DND-41 (cell line): ENCODE measurements at regions not wholly inside any gene's neighbourhood (a gene's known extent, or its start where the extent isn't known, plus 50 kb on each side); places are given as distances from the start of the nearest gene placed in this dataset.
"Not testable (repeated sequence)": the region's sequence is repeated elsewhere in the genome, so short reads cannot be mapped to it uniquely, and the experiment has no call there.

ENCODE experiments used
- ATAC-seq: fragments of 200-7000 bp; cut with Tn5 transposase; 3 replicates; pipeline ENCODE4 v1.9.1; 2021; ENCODE audit warnings: low read depth; ENCODE audit not compliant: insufficient read depth
- DNase-seq: peaks from one replicate; pipeline ENCODE4 v3.0.0-alpha.2; 2020
- H2AFZ ChIP-seq: 2 replicates; pipeline ENCODE4 v1.6.0; 2012; ENCODE audit warnings: low read depth, low read length
- H3K27ac ChIP-seq: 2 replicates; pipeline ENCODE4 v1.5.1; 2012; ENCODE audit warnings: low read length, inconsistent platforms
- H3K27me3 ChIP-seq: fragments of 200-600 bp; sonication (generic); 2 replicates; pipeline ENCODE4 v1.6.0; 2012; ENCODE audit warnings: low read length, mild to moderate bottlenecking, inconsistent platforms; ENCODE audit not compliant: insufficient read depth, poor library complexity
- H3K36me3 ChIP-seq: 2 replicates; pipeline ENCODE4 v1.5.1; 2012; ENCODE audit warnings: low read length, inconsistent platforms; ENCODE audit not compliant: insufficient read depth
- H3K4me1 ChIP-seq: 2 replicates; pipeline ENCODE4 v1.5.1; 2012; ENCODE audit warnings: mild to moderate bottlenecking, low read length; ENCODE audit not compliant: insufficient read depth
- H3K4me2 ChIP-seq: 2 replicates; pipeline ENCODE4 v1.6.0; 2012; ENCODE audit warnings: mild to moderate bottlenecking, moderate library complexity, low read length, inconsistent platforms; ENCODE audit not compliant: insufficient read depth
- H3K4me3 ChIP-seq, 2 experiments: fragments of 200-600 bp in 1 of 2; shearing (Covaris generic) in 1 of 2; 2 replicates each; pipeline ENCODE4 v1.5.1; 2012 to 2016; ENCODE audit warnings: inconsistent platforms in 2 of 2, low read length in 2 of 2, mild to moderate bottlenecking in 2 of 2, low read depth in 1 of 2, moderate library complexity in 1 of 2
- H3K79me2 ChIP-seq: 2 replicates; pipeline ENCODE4 v1.6.0; 2012; ENCODE audit warnings: low read length, inconsistent platforms; ENCODE audit not compliant: insufficient read depth
- H3K9ac ChIP-seq: 2 replicates; pipeline ENCODE4 v1.6.0; 2012; ENCODE audit warnings: low read depth, mild to moderate bottlenecking, inconsistent platforms, low read length, moderate library complexity
- H3K9me3 ChIP-seq: 2 replicates; pipeline ENCODE4 v1.5.1; 2012; ENCODE audit warnings: low read length, moderate library complexity, mild to moderate bottlenecking, inconsistent platforms; ENCODE audit not compliant: insufficient read depth, severe bottlenecking
- H4K20me1 ChIP-seq: 2 replicates; pipeline ENCODE4 v1.6.0; 2012; ENCODE audit warnings: low read length; ENCODE audit not compliant: insufficient read depth
- EZH2 ChIP-seq: IDR thresholded peaks from 3 replicates; pipeline ENCODE4 v1.6.1; 2012; ENCODE audit warnings: borderline replicate concordance, low read depth, mild to moderate bottlenecking, moderate library complexity, low read length, inconsistent platforms; ENCODE audit not compliant: severe bottlenecking
- TF ChIP-seq, protein P1 (sequence below): IDR thresholded peaks from 2 replicates; pipeline ENCODE4 v1.5.1; 2012; ENCODE audit warnings: borderline replicate concordance, low read length, moderate library complexity, mild to moderate bottlenecking; ENCODE audit not compliant: poor library complexity, severe bottlenecking; ENCODE audit errors: extremely low read depth

DNA sequence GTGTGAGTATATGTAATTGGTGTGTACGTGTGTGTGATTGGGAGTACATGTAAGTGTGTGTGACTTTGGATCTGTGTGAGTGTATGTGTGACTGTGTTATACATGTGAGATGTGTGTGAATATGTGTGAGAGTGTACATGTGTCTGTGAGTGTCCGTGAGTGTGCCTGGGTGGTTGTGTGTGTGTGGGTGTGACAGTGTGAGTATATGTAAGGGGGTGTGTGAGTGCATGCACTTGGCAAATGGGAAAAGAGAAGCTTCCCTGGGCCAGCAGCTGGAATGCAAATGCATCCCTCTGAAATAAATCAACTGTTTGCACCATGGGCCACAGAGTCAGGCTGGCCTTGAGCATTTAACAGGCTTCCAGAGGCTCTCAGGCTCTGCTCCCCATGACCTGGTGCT is 63.6 kb downstream of the MINAR1 start:
- TF ChIP-seq EZH2 = no peak
- TF ChIP-seq, protein P1, sequence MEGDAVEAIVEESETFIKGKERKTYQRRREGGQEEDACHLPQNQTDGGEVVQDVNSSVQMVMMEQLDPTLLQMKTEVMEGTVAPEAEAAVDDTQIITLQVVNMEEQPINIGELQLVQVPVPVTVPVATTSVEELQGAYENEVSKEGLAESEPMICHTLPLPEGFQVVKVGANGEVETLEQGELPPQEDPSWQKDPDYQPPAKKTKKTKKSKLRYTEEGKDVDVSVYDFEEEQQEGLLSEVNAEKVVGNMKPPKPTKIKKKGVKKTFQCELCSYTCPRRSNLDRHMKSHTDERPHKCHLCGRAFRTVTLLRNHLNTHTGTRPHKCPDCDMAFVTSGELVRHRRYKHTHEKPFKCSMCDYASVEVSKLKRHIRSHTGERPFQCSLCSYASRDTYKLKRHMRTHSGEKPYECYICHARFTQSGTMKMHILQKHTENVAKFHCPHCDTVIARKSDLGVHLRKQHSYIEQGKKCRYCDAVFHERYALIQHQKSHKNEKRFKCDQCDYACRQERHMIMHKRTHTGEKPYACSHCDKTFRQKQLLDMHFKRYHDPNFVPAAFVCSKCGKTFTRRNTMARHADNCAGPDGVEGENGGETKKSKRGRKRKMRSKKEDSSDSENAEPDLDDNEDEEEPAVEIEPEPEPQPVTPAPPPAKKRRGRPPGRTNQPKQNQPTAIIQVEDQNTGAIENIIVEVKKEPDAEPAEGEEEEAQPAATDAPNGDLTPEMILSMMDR = no peak
- H3K9ac ChIP-seq = no peak overlapping the region
- no peaks in the 10 kb centered on the region for H3K79me2 ChIP-seq
- H3K9me3 ChIP-seq = no peaks in the 10 kb centered on the region
- no peaks in the 10 kb centered on the region for H3K4me1 ChIP-seq
- H2AFZ ChIP-seq = no peak overlapping the region
- no peak overlapping the region for H3K4me2 ChIP-seq
- no peak overlapping the region for H3K4me3 ChIP-seq
- ATAC-seq = no peak
- H3K27me3 ChIP-seq = no peaks in the 10 kb centered on the region
- no peak overlapping the region for H3K27ac ChIP-seq
- H3K36me3 ChIP-seq = no peaks in the 10 kb centered on the region
- H4K20me1 ChIP-seq = no peaks in the 10 kb centered on the region
- no peak for DNase-seq

DNA sequence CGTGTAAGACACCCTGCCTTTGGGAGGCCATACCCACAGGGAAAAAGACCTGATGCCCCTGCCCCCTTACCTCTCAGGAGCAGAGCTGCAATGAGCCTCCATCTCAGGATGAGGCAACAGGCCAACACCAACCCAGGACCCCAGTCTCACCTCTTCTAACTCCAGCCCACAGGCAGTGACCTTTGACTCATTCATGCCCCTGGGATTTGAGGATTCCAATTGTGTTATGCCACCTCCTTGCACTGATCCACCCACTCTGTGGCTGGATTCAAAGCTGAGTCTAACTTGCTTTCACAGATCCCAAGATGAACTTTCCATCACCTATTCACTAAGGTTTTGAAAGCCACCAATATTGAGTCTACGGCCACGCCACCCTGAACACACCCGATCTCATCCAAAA is 64.7 kb downstream of the MINAR1 start:
- Histone ChIP-seq H3K9ac (no peak overlapping the region), H2AFZ (no peak overlapping the region), H4K20me1 (no peaks in the 10 kb centered on the region), H3K27me3 (no peaks in the 10 kb centered on the region), H3K4me3 (no peak overlapping the region), H3K4me1 (no peaks in the 10 kb centered on the region), H3K4me2 (no peak overlapping the region), H3K36me3 (no peaks in the 10 kb centered on the region), H3K79me2 (no peaks in the 10 kb centered on the region), H3K27ac (no peak overlapping the region), H3K9me3 (no peaks in the 10 kb centered on the region)
- DNase-seq = no peak
- no peak for ATAC-seq
- TF ChIP-seq EZH2 = no peak
- TF ChIP-seq, protein P1 = no peak

DNA sequence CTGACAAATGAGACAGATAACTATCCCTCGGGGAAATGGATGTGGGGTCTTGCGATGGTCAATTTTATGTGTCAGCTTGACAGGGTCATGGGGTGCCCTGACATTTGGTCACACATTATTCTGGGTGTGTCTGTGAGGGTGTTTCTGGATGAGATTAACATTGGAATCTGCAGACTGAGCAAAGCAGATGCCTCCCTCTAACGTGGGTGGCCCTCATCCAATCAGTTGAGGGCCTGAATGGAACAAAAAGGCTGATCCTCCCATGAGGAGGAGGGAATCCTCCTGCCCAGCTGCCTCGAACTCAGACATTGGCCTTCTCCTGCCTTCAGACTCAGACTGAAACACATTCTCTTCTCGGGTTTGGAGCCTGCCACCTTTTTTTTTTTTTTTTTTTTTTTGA is 69.0 kb downstream of the MINAR1 start:
- Histone ChIP-seq H4K20me1 (no peaks in the 10 kb centered on the region), H2AFZ (no peak overlapping the region), H3K36me3 (no peaks in the 10 kb centered on the region), H3K27me3 (no peaks in the 10 kb centered on the region), H3K4me3 (no peak overlapping the region), H3K9ac (no peak overlapping the region), H3K9me3 (no peaks in the 10 kb centered on the region), H3K4me2 (no peak overlapping the region), H3K27ac (no peak overlapping the region), H3K4me1 (no peaks in the 10 kb centered on the region), H3K79me2 (no peaks in the 10 kb centered on the region)
- DNase-seq (no peak), ATAC-seq (no peak)
- TF ChIP-seq, protein P1 = no peak
- TF ChIP-seq EZH2 = no peak

DNA sequence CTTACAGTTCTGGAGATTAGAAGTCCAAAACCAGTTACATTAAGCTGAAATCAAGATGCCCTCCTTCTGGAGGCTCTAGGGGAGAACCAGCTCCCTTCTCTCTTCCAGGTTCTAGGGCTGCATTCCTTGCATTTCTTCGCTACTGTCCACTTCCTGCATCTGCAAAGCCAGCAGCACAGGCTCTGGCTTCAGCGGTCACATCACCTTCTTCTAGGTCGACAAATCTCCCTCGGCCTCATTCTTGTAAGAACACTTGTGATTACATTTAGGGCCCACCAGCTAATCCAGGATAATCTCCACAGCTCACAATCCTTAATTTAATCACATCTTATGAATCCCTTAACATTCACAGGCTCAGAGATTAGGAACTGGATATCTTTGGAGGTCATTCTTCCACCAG is 73.8 kb downstream of the MINAR1 start:
- Histone ChIP-seq H3K27me3 (peaks cover 3% of the 10 kb centered on the region), H3K27ac (no peak overlapping the region)
- no peak for DNase-seq

DNA sequence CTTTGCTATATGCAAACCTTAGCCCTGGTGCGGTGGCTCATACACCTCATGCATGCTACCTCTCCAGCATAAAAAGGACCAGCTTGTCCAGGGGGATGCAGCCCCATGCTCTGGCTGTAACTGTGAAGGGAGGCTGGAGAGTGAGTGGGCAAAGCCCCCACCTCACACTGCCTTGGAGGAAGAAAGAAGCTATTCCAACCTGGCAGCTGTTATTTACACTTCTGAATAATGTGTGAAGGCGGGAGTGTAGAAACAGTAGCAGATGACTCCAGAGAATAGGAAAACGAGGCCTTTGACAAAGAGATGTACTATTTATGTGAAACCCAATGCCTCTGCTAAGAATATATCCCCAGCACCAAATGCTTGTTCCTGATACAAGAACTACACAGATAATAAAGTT is 80.7 kb downstream of the MINAR1 start:
- not testable (repeated sequence) for H3K9ac ChIP-seq

More for the DNA sequence above, 73.8 kb downstream of the MINAR1 start:
- Histone ChIP-seq H3K4me1 (no peaks in the 10 kb centered on the region), H2AFZ (no peak overlapping the region), H3K9ac (no peak overlapping the region), H4K20me1 (no peaks in the 10 kb centered on the region), H3K4me2 (no peak overlapping the region), H3K9me3 (no peaks in the 10 kb centered on the region), H3K79me2 (no peaks in the 10 kb centered on the region), H3K4me3 (no peak overlapping the region), H3K36me3 (no peaks in the 10 kb centered on the region)
- no peak for TF ChIP-seq EZH2
- TF ChIP-seq, protein P1 = no peak
- no peak for ATAC-seq

More for the DNA sequence above, 80.7 kb downstream of the MINAR1 start:
- not testable (repeated sequence) for H3K4me2 ChIP-seq, H3K27ac ChIP-seq, H2AFZ ChIP-seq, H3K36me3 ChIP-seq, H3K4me3 ChIP-seq, H3K4me1 ChIP-seq, H4K20me1 ChIP-seq, H3K79me2 ChIP-seq, H3K9me3 ChIP-seq, DNase-seq, H3K27me3 ChIP-seq, ATAC-seq
